Stimulated activated CD8-positive, alpha-beta memory T cell treated with anti-CD3 and anti-CD28 coated beads, Interleukin-7, amount 100 ng/mL, for 24 hours (primary cell): ENCODE measurements at regions not wholly inside any gene's neighbourhood (a gene's known extent, or its start where the extent isn't known, plus 50 kb on each side); places are given as distances from the start of the nearest gene placed in this dataset.

Experiments used
- DNase-seq: peaks from one replicate; pipeline ENCODE4 v3.0.0-alpha.2; 2020; ENCODE audit warnings: low read depth

- DNase-seq, result no peak
These were observed 54.4 kb downstream of the NIBAN1 start for GRCh38 chr1:184919892-184920291.

GRCh38 chr1:184915463-184916090 lies 58.7 kb downstream of the NIBAN1 start:
- no peak for DNase-seq

GRCh38 chr1:184914149-184914548 lies 60.2 kb downstream of the NIBAN1 start:
- DNase-seq, result no peak

- DNase-seq, result no peak
These were observed 61.9 kb downstream of the NIBAN1 start for GRCh38 chr1:184912392-184912791.

GRCh38 chr1:184911830-184912229 lies 62.5 kb downstream of the NIBAN1 start:
- DNase-seq, result no peak

- no peak for DNase-seq
These were observed 63.1 kb downstream of the NIBAN1 start for GRCh38 chr1:184911103-184911745.

- DNase-seq, result no peak
These were observed 63.6 kb downstream of the NIBAN1 start for GRCh38 chr1:184910691-184911091.

GRCh38 chr1:184910005-184910404 lies 64.3 kb downstream of the NIBAN1 start:
- DNase-seq, result no peak

GRCh38 chr1:184909019-184909418 lies 65.3 kb downstream of the NIBAN1 start:
- no peak for DNase-seq

GRCh38 chr1:184908506-184908905 lies 65.8 kb downstream of the NIBAN1 start:
- DNase-seq, result no peak

GRCh38 chr1:184907500-184907899 lies 66.8 kb downstream of the NIBAN1 start:
- DNase-seq, result no peak

- DNase-seq, result no peak
These were observed 67.5 kb downstream of the NIBAN1 start for GRCh38 chr1:184906761-184907160.

- DNase-seq, result no peak
These were observed 68.5 kb downstream of the NIBAN1 start for GRCh38 chr1:184905601-184906322.

GRCh38 chr1:184903111-184903692 lies 71.1 kb downstream of the NIBAN1 start:
- no peak for DNase-seq

- no peak for DNase-seq
These were observed 73.8 kb downstream of the NIBAN1 start for GRCh38 chr1:184900507-184900906.

GRCh38 chr1:184896000-184896399 lies 78.3 kb downstream of the NIBAN1 start:
- DNase-seq, result no peak

GRCh38 chr1:184895086-184895485 lies 79.2 kb downstream of the NIBAN1 start:
- DNase-seq, result no peak

- DNase-seq, result no peak
These were observed 80.6 kb downstream of the NIBAN1 start for GRCh38 chr1:184893695-184894094.

- no peak for DNase-seq
These were observed 82.2 kb downstream of the NIBAN1 start for GRCh38 chr1:184892116-184892515.

- no peak for DNase-seq
These were observed 82.9 kb downstream of the NIBAN1 start for GRCh38 chr1:184891440-184891839.

GRCh38 chr1:184890539-184890973 lies 83.8 kb downstream of the NIBAN1 start:
- DNase-seq, result no peak

GRCh38 chr1:184889902-184890301 lies 84.4 kb downstream of the NIBAN1 start:
- no peak for DNase-seq

- no peak for DNase-seq
These were observed 85.1 kb downstream of the NIBAN1 start for GRCh38 chr1:184889166-184889565.
